Liver (tissue), 7 donors: ENCODE measurements at regions not wholly inside any gene's neighbourhood (a gene's known extent, or its start where the extent isn't known, plus 50 kb on each side); places are given as distances from the start of the nearest gene placed in this dataset.

Source experiments
- DNase-seq: peaks from one replicate; pipeline ENCODE4 v3.0.0-alpha.2; 2017; ENCODE audit warnings: low spot score
- H3K27ac ChIP-seq, 2 donors: one replicate each; pipeline ENCODE4 v1.7.0; 2013; ENCODE audit warnings: inconsistent platforms in 2 of 2, low read length in 2 of 2, control low read depth in 1 of 2, low read depth in 1 of 2, mild to moderate bottlenecking in 1 of 2
- H3K27me3 ChIP-seq, 4 donors: one replicate each; pipeline versions ENCODE4 v1.6.1 to v1.7.0; 2013; ENCODE audit warnings: low read length in 3 of 4, inconsistent platforms in 1 of 4, mild to moderate bottlenecking in 1 of 4, moderate library complexity in 1 of 4; ENCODE audit not compliant: control insufficient read depth in 4 of 4, insufficient read depth in 4 of 4
- H3K36me3 ChIP-seq, 4 donors: one replicate each; pipeline versions ENCODE4 v1.6.1 to v1.7.0; 2013; ENCODE audit warnings: low read length in 3 of 4, mild to moderate bottlenecking in 3 of 4, low read depth in 1 of 4, moderate library complexity in 1 of 4; ENCODE audit not compliant: control insufficient read depth in 4 of 4, insufficient read depth in 3 of 4
- H3K4me1 ChIP-seq, 4 donors: one replicate each; pipeline versions ENCODE4 v1.6.1 to v1.7.0; 2013; ENCODE audit warnings: low read length in 3 of 4, mild to moderate bottlenecking in 3 of 4, moderate library complexity in 1 of 4; ENCODE audit not compliant: control insufficient read depth in 4 of 4, insufficient read depth in 4 of 4
- H3K4me3 ChIP-seq, 3 donors: one replicate each; pipeline versions ENCODE4 v1.6.1 to v1.7.0; 2013; ENCODE audit warnings: low read length in 3 of 3, control low read depth in 1 of 3, low read depth in 1 of 3, mild to moderate bottlenecking in 1 of 3
- H3K9ac ChIP-seq, 2 donors: one replicate each; pipeline ENCODE4 v1.7.0; 2013; ENCODE audit warnings: low read length in 2 of 2, mild to moderate bottlenecking in 2 of 2, moderate library complexity in 2 of 2, control low read depth in 1 of 2, low read depth in 1 of 2
- H3K9me3 ChIP-seq, 4 donors: one replicate each; pipeline versions ENCODE4 v1.6.1 to v1.7.0; 2013; ENCODE audit warnings: low read length in 3 of 4; ENCODE audit not compliant: control insufficient read depth in 4 of 4
- EGR1 ChIP-seq, 2 donors: IDR thresholded peaks; 2 replicates each; pipeline ENCODE4 v1.6.1; 2016 to 2018; ENCODE audit warnings: antibody characterized with exemption in 2 of 2, low read depth in 2 of 2
- GABPA ChIP-seq, 2 donors: IDR thresholded peaks in 1 of 2; conservative IDR thresholded peaks in 1 of 2; 2 replicates each; pipeline ENCODE4 v1.6.1; 2016; ENCODE audit warnings: antibody characterized with exemption in 2 of 2, mild to moderate bottlenecking in 1 of 2, moderate library complexity in 1 of 2
- HNF4A ChIP-seq, 2 donors: conservative IDR thresholded peaks; 2 replicates each; pipeline ENCODE4 v1.6.1; 2016; ENCODE audit warnings: antibody characterized with exemption in 2 of 2, mild to moderate bottlenecking in 2 of 2
- HNF4G ChIP-seq: IDR thresholded peaks from 2 replicates; pipeline ENCODE4 v1.6.1; 2016; ENCODE audit warnings: antibody characterized with exemption
- NR2F2 ChIP-seq: IDR thresholded peaks from 2 replicates; pipeline ENCODE4 v1.6.1; 2016; ENCODE audit warnings: antibody characterized with exemption
- RXRA ChIP-seq, 2 donors: IDR thresholded peaks; 2 replicates each; pipeline ENCODE4 v1.6.1; 2017 to 2018; ENCODE audit warnings: antibody characterized with exemption in 2 of 2, mild to moderate bottlenecking in 1 of 2
- TAF1 ChIP-seq: conservative IDR thresholded peaks from 2 replicates; pipeline ENCODE4 v1.6.1; 2016; ENCODE audit warnings: antibody characterized with exemption, mild to moderate bottlenecking
- WGBS: extraction: QIAGEN DNeasy Blood & Tissue Kit; methylation state at CpG from one replicate; pipeline ENCODE4 v1.1.7; 2013; 5-methylcytosine and 5-hydroxymethylcytosine counted together
- TF ChIP-seq, protein P1 (sequence below): IDR thresholded peaks from 2 replicates; pipeline ENCODE4 v1.6.1; 2016; ENCODE audit warnings: antibody characterized with exemption
- TF ChIP-seq, protein P2 (sequence below): IDR thresholded peaks from 2 replicates; pipeline ENCODE4 v1.6.1; 2016; ENCODE audit warnings: antibody characterized with exemption
- TF ChIP-seq, protein P3 (sequence below): IDR thresholded peaks from 2 replicates; pipeline ENCODE4 v1.6.1; 2016; ENCODE audit warnings: antibody characterized with exemption, mild to moderate bottlenecking
- donor health status: healthy.
- donor health status: healthy.
- donor health status: healthy.
- donor health status: healthy.

DNA sequence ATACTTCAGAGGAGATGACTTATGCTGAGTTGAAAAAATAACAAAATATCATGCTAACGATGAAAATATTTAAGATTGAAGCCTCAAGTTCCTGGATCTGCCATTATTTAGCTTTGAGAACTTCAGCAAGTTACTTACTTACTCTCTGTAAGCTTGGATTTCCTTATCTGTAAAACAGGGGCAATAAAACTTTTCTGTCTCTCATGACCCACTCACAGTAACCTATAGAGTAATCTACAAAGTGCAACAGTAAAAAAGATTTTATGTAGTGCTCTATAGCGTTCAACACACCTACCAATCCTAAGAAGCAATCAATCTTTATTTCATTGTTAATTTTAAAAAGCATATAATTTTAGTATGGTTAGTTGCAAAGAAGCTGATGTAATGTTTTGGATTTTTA lies 478.6 kb downstream of the ZIC1 start (continued):
- TF ChIP-seq, protein P1, sequence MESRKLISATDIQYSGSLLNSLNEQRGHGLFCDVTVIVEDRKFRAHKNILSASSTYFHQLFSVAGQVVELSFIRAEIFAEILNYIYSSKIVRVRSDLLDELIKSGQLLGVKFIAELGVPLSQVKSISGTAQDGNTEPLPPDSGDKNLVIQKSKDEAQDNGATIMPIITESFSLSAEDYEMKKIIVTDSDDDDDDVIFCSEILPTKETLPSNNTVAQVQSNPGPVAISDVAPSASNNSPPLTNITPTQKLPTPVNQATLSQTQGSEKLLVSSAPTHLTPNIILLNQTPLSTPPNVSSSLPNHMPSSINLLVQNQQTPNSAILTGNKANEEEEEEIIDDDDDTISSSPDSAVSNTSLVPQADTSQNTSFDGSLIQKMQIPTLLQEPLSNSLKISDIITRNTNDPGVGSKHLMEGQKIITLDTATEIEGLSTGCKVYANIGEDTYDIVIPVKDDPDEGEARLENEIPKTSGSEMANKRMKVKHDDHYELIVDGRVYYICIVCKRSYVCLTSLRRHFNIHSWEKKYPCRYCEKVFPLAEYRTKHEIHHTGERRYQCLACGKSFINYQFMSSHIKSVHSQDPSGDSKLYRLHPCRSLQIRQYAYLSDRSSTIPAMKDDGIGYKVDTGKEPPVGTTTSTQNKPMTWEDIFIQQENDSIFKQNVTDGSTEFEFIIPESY = no peak
- TF ChIP-seq HNF4G = no peak
- no peak for TF ChIP-seq RXRA (IDR thresholded peaks at IDR 0.05)
- TF ChIP-seq, protein P2, sequence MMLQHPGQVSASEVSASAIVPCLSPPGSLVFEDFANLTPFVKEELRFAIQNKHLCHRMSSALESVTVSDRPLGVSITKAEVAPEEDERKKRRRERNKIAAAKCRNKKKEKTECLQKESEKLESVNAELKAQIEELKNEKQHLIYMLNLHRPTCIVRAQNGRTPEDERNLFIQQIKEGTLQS = no peak

DNA sequence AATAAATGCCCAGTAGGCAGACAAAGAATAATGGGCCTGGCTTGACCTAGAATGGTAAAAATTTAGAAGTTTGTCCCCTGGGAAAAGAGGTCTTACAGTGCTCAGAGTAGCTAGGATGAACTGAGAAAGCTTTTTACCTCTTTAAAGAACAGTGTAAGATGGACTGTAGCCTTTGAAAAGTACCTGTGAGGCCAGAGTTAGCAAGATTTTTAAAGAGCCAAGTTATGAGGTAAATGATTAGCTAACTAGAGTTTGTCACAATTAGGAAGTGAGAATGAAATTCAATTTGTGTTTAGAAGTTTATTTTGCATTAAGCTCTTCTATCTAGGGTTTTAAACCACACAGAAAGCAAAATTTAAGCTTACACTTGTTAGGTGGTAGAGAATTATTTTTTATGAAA lies 480.9 kb downstream of the ZIC1 start:
- no peak for DNase-seq
- peaks cover 0 to 2% (median 0%) of the 10 kb centered on the region in 4 donors for H3K9me3 ChIP-seq
- H3K4me1 ChIP-seq = no peaks in the 10 kb centered on the region
- H3K36me3 ChIP-seq = no peaks in the 10 kb centered on the region
- H3K27ac ChIP-seq = no peak overlapping the region
- no peaks in the 10 kb centered on the region for H3K27me3 ChIP-seq
- TF ChIP-seq, protein P2 = no peak
- TF ChIP-seq EGR1 (IDR thresholded peaks at IDR 0.05; ENCODE audit: low read depth in 2 of 2) (no peak), GABPA (IDR thresholded peaks at IDR 0.05 in 1 of 2, conservative IDR thresholded peaks at IDR 0.05 in 1 of 2) (no peak), NR2F2 (no peak)
- TF ChIP-seq, protein P3, sequence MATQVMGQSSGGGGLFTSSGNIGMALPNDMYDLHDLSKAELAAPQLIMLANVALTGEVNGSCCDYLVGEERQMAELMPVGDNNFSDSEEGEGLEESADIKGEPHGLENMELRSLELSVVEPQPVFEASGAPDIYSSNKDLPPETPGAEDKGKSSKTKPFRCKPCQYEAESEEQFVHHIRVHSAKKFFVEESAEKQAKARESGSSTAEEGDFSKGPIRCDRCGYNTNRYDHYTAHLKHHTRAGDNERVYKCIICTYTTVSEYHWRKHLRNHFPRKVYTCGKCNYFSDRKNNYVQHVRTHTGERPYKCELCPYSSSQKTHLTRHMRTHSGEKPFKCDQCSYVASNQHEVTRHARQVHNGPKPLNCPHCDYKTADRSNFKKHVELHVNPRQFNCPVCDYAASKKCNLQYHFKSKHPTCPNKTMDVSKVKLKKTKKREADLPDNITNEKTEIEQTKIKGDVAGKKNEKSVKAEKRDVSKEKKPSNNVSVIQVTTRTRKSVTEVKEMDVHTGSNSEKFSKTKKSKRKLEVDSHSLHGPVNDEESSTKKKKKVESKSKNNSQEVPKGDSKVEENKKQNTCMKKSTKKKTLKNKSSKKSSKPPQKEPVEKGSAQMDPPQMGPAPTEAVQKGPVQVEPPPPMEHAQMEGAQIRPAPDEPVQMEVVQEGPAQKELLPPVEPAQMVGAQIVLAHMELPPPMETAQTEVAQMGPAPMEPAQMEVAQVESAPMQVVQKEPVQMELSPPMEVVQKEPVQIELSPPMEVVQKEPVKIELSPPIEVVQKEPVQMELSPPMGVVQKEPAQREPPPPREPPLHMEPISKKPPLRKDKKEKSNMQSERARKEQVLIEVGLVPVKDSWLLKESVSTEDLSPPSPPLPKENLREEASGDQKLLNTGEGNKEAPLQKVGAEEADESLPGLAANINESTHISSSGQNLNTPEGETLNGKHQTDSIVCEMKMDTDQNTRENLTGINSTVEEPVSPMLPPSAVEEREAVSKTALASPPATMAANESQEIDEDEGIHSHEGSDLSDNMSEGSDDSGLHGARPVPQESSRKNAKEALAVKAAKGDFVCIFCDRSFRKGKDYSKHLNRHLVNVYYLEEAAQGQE = no peak
- no peak overlapping the region for H3K4me3 ChIP-seq
- no peak overlapping the region for H3K9ac ChIP-seq

DNA sequence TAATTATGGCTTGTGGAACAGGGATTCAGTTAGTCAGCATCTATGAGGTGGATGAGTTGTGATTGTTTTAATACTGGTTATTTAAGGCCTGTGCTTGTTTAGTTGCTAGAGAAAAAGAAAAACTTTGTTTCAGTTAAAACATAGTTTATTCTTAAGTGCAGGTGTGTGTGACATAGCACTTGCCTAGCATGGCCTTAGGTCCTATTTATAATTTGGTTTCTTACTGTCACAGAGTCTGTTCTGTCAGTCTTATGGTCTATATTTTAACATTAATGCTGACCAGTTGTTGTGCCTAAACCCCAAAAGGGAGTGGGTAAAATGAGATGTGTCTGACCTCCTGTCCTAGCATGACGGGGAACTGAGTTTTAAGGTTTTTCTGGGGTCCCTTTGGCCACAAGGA lies 486.3 kb downstream of the ZIC1 start:
- Histone ChIP-seq H3K36me3 (no peaks in the 10 kb centered on the region), H3K27ac (no peak overlapping the region), H3K4me1 (no peaks in the 10 kb centered on the region), H3K4me3 (no peak overlapping the region), H3K27me3 (no peaks in the 10 kb centered on the region), H3K9me3 (peaks cover 0 to 2% (median 0%) of the 10 kb centered on the region in 4 donors), H3K9ac (no peak overlapping the region)
- no peak for DNase-seq
- TF ChIP-seq, protein P1 = no peak
- TF ChIP-seq HNF4A (conservative IDR thresholded peaks at IDR 0.05) = no peak
- no peak for TF ChIP-seq TAF1
- 91% methylated on average over 1 of the region's 1 CpG for WGBS
